ENCODE measurements at regions not wholly inside any gene's neighbourhood (a gene's known extent, or its start where the extent isn't known, plus 50 kb on each side); places are given as distances from the start of the nearest gene placed in this dataset.

GRCh38 chr3:194043516-194043915 is 92.4 kb upstream of the HES1 start:
- Histone ChIP-seq H3K36me3 (ENCODE audit: control insufficient read depth in 2 of 2, extremely low read depth in 1 of 2, insufficient read depth in 2 of 2, low read length in 2 of 2) (no peaks in the 10 kb centered on the region), H3K27ac (ENCODE audit: control insufficient read depth, insufficient read depth, low read length) (no peak overlapping the region), H3K9ac (ENCODE audit: control insufficient read depth, extremely low read depth, insufficient read depth, low read length) (no peak overlapping the region), H2AFZ (ENCODE audit: control insufficient read depth, low read length) (no peak overlapping the region), H4K20me1 (ENCODE audit: control insufficient read depth, extremely low read depth, insufficient read depth, low read length) (no peaks in the 10 kb centered on the region), H3K9me3 (ENCODE audit: control insufficient read depth, low read depth, low read length) (no peaks in the 10 kb centered on the region), H3K27me3 (ENCODE audit: control insufficient read depth, extremely low read depth, insufficient read depth, low read length) (no peaks in the 10 kb centered on the region), H3K9me1 (ENCODE audit: control insufficient read depth, extremely low read depth, insufficient read depth, low read length) (no peaks in the 10 kb centered on the region), H3K4me1 (ENCODE audit: control insufficient read depth, extremely low read depth, insufficient read depth, low read length) (no peaks in the 10 kb centered on the region), H3K79me2 (ENCODE audit: control insufficient read depth, insufficient read depth, low read length) (no peaks in the 10 kb centered on the region), H3K4me2 (ENCODE audit: control insufficient read depth, extremely low read depth, insufficient read depth, low read depth, low read length) (no peak overlapping the region), H3K4me3 (ENCODE audit: control insufficient read depth in 2 of 3, extremely low read depth in 1 of 3, insufficient read depth in 2 of 3, low read depth in 1 of 3, low read length in 3 of 3) (no peak overlapping the region)
- DNase-seq (ENCODE audit: low read depth, low spot score) (no peak), FAIRE-seq (no peak)
- dilution Hi-C loops (cut with MboI; ENCODE audit: extremely low pct_ligation_motif_present, low sequenced_read_pairs) = no loop called here
- TF ChIP-seq EZH2 (IDR thresholded peaks at IDR 0.05; ENCODE audit: low read length) = no peak
- no peak for TF ChIP-seq CTCF (optimal IDR thresholded peaks at IDR 0.05 in 1 of 3, IDR thresholded peaks at IDR 0.05 in 1 of 3, conservative IDR thresholded peaks at IDR 0.05 in 1 of 3; ENCODE audit: extremely low read depth in 1 of 3, insufficient read depth in 2 of 3, low read length in 3 of 3)

- Histone ChIP-seq H3K79me2 (ENCODE audit: control insufficient read depth, insufficient read depth, low read length) (no peaks in the 10 kb centered on the region), H3K9me1 (ENCODE audit: control insufficient read depth, extremely low read depth, insufficient read depth, low read length) (no peaks in the 10 kb centered on the region)
- TF ChIP-seq CTCF (optimal IDR thresholded peaks at IDR 0.05 in 1 of 3, IDR thresholded peaks at IDR 0.05 in 1 of 3, conservative IDR thresholded peaks at IDR 0.05 in 1 of 3; ENCODE audit: extremely low read depth in 1 of 3, insufficient read depth in 2 of 3, low read length in 3 of 3) = no peak
- TF ChIP-seq EZH2 (IDR thresholded peaks at IDR 0.05; ENCODE audit: low read length) = no peak
These were observed 90.7 kb upstream of the HES1 start for GRCh38 chr3:194045289-194045688.

More at GRCh38 chr3:194045289-194045688, 90.7 kb upstream of the HES1 start:
- no peaks in the 10 kb centered on the region for H3K9me3 ChIP-seq (ENCODE audit: control insufficient read depth, low read depth, low read length)
- no peaks in the 10 kb centered on the region for H3K36me3 ChIP-seq (ENCODE audit: control insufficient read depth in 2 of 2, extremely low read depth in 1 of 2, insufficient read depth in 2 of 2, low read length in 2 of 2)
- no peak overlapping the region for H3K27ac ChIP-seq (ENCODE audit: control insufficient read depth, insufficient read depth, low read length)
- H3K4me1 ChIP-seq (ENCODE audit: control insufficient read depth, extremely low read depth, insufficient read depth, low read length) = no peaks in the 10 kb centered on the region
- H2AFZ ChIP-seq (ENCODE audit: control insufficient read depth, low read length) = no peak overlapping the region
- no peak for FAIRE-seq
- no peak overlapping the region for H3K4me3 ChIP-seq (ENCODE audit: control insufficient read depth in 2 of 3, extremely low read depth in 1 of 3, insufficient read depth in 2 of 3, low read depth in 1 of 3, low read length in 3 of 3)
- H3K4me2 ChIP-seq (ENCODE audit: control insufficient read depth, extremely low read depth, insufficient read depth, low read depth, low read length) = no peak overlapping the region
- dilution Hi-C loops (cut with MboI; ENCODE audit: extremely low pct_ligation_motif_present, low sequenced_read_pairs) = no loop called here
- DNase-seq (ENCODE audit: low read depth, low spot score) = no peak
- H4K20me1 ChIP-seq (ENCODE audit: control insufficient read depth, extremely low read depth, insufficient read depth, low read length) = no peaks in the 10 kb centered on the region
- H3K9ac ChIP-seq (ENCODE audit: control insufficient read depth, extremely low read depth, insufficient read depth, low read length) = no peak overlapping the region
- H3K27me3 ChIP-seq (ENCODE audit: control insufficient read depth, extremely low read depth, insufficient read depth, low read length) = no peaks in the 10 kb centered on the region

Measured in keratinocyte (primary cell).